Osteoblast (primary cell): ENCODE measurements at regions not wholly inside any gene's neighbourhood (a gene's known extent, or its start where the extent isn't known, plus 50 kb on each side); places are given as distances from the start of the nearest gene placed in this dataset.

ENCODE experiments used
- DNase-seq: peaks from one replicate; pipeline ENCODE4 v3.0.0; 2011; ENCODE audit warnings: low spot score, mixed read lengths; ENCODE audit not compliant: insufficient read length; ENCODE audit errors: missing footprints
- H2AFZ ChIP-seq: 2 replicates; pipeline ENCODE4 v1.6.0; 2011; ENCODE audit warnings: mild to moderate bottlenecking, low read length
- H3K27ac ChIP-seq: 2 replicates; pipeline ENCODE4 v1.5.1; 2011; ENCODE audit warnings: mild to moderate bottlenecking, low read depth, low read length, moderate library complexity
- H3K27me3 ChIP-seq: 2 replicates; pipeline ENCODE4 v1.6.0; 2012; ENCODE audit warnings: mild to moderate bottlenecking, control low read depth, inconsistent platforms, low read length, moderate library complexity; ENCODE audit not compliant: insufficient read depth
- H3K36me3 ChIP-seq: 2 replicates; pipeline ENCODE4 v1.5.1; 2011; ENCODE audit warnings: mild to moderate bottlenecking, low read length, control low read depth, moderate library complexity; ENCODE audit not compliant: insufficient read depth
- H3K4me1 ChIP-seq: 2 replicates; pipeline ENCODE4 v1.5.1; 2011; ENCODE audit warnings: mild to moderate bottlenecking, low read length, control low read depth, moderate library complexity; ENCODE audit not compliant: insufficient read depth
- H3K4me2 ChIP-seq: 2 replicates; pipeline ENCODE4 v1.6.0; 2011; ENCODE audit warnings: mild to moderate bottlenecking, low read length; ENCODE audit not compliant: insufficient read depth
- H3K4me3 ChIP-seq: fragments of 200-600 bp; sonication (generic); 3 replicates; pipeline ENCODE4 v1.5.1; 2012; ENCODE audit warnings: mild to moderate bottlenecking, low read length, inconsistent platforms; ENCODE audit not compliant: insufficient read depth
- H3K79me2 ChIP-seq: 2 replicates; pipeline ENCODE4 v1.6.0; 2012; ENCODE audit warnings: mild to moderate bottlenecking, low read length, control low read depth, inconsistent platforms; ENCODE audit not compliant: insufficient read depth
- H3K9me3 ChIP-seq: 2 replicates; pipeline ENCODE4 v1.5.1; 2011; ENCODE audit warnings: low read depth, low read length, control low read depth
- H4K20me1 ChIP-seq: 2 replicates; pipeline ENCODE4 v1.6.0; 2012; ENCODE audit warnings: mild to moderate bottlenecking, low read length, control low read depth; ENCODE audit not compliant: insufficient read depth
- CTCF ChIP-seq: IDR thresholded peaks from 2 replicates; pipeline ENCODE4 v1.5.1; 2011; ENCODE audit warnings: mild to moderate bottlenecking, low read depth, low read length, moderate library complexity; ENCODE audit errors: extremely low read depth

GRCh38 chr6:164370773-164371172 lies 938.6 kb downstream of the C6orf118 start:
- Histone ChIP-seq H3K4me3 (no peak overlapping the region), H3K4me2 (no peak overlapping the region), H2AFZ (no peak overlapping the region), H3K4me1 (no peaks in the 10 kb centered on the region), H3K79me2 (no peaks in the 10 kb centered on the region), H4K20me1 (no peaks in the 10 kb centered on the region), H3K27ac (no peak overlapping the region), H3K9me3 (peaks cover 5% of the 10 kb centered on the region), H3K36me3 (no peaks in the 10 kb centered on the region), H3K27me3 (no peaks in the 10 kb centered on the region)
- no peak for DNase-seq
- TF ChIP-seq CTCF: no peak

GRCh38 chr6:164359441-164359840 lies 944.9 kb downstream of the QKI start:
- TF ChIP-seq CTCF: no peak
- no peak overlapping the region for H3K4me3 ChIP-seq
- H3K27me3 ChIP-seq: no peaks in the 10 kb centered on the region
- H2AFZ ChIP-seq: no peak overlapping the region
- H3K79me2 ChIP-seq: no peaks in the 10 kb centered on the region
- no peak overlapping the region for H3K4me2 ChIP-seq
- H4K20me1 ChIP-seq: no peaks in the 10 kb centered on the region
- H3K4me1 ChIP-seq: no peaks in the 10 kb centered on the region
- DNase-seq: no peak
- no peaks in the 10 kb centered on the region for H3K36me3 ChIP-seq
- no peaks in the 10 kb centered on the region for H3K9me3 ChIP-seq
- H3K27ac ChIP-seq: no peak overlapping the region

GRCh38 chr6:164359036-164359435 lies 944.5 kb downstream of the QKI start:
- H3K79me2 ChIP-seq: no peaks in the 10 kb centered on the region
- H4K20me1 ChIP-seq: no peaks in the 10 kb centered on the region
- DNase-seq: no peak
- no peak overlapping the region for H3K4me3 ChIP-seq
- H3K27me3 ChIP-seq: no peaks in the 10 kb centered on the region
- H3K9me3 ChIP-seq: no peaks in the 10 kb centered on the region
- no peaks in the 10 kb centered on the region for H3K36me3 ChIP-seq
- H2AFZ ChIP-seq: no peak overlapping the region
- H3K4me1 ChIP-seq: no peaks in the 10 kb centered on the region
- H3K4me2 ChIP-seq: no peak overlapping the region
- TF ChIP-seq CTCF: no peak
- no peak overlapping the region for H3K27ac ChIP-seq

- no peak overlapping the region for H3K4me3 ChIP-seq
- no peaks in the 10 kb centered on the region for H3K9me3 ChIP-seq
- TF ChIP-seq CTCF: no peak
- no peaks in the 10 kb centered on the region for H3K27me3 ChIP-seq
- no peaks in the 10 kb centered on the region for H3K36me3 ChIP-seq
- H3K4me1 ChIP-seq: no peaks in the 10 kb centered on the region
- H3K79me2 ChIP-seq: no peaks in the 10 kb centered on the region
- DNase-seq: no peak
- no peaks in the 10 kb centered on the region for H4K20me1 ChIP-seq
- no peak overlapping the region for H2AFZ ChIP-seq
- H3K27ac ChIP-seq: no peak overlapping the region
- no peak overlapping the region for H3K4me2 ChIP-seq
Measured at GRCh38 chr6:164356814-164357213, 942.3 kb downstream of the QKI start.
